ENCODE measurements at regions not wholly inside any gene's neighbourhood (a gene's known extent, or its start where the extent isn't known, plus 50 kb on each side); places are given as distances from the start of the nearest gene placed in this dataset.

- H3K4me3 ChIP-seq (ENCODE audit: insufficient read depth, low read depth, low read length) = no peak overlapping the region
- no peak overlapping the region for H4K5ac ChIP-seq (ENCODE audit: low read depth, low read length)
- no peak overlapping the region for H2BK5ac ChIP-seq (ENCODE audit: low read depth, low read length, poor library complexity, severe bottlenecking)
- ChIA-PET POLR2A (ENCODE audit: unreplicated experiment) (no interaction called here), CTCF (no interaction called here)
- no peaks in the 10 kb centered on the region for H3K27me3 ChIP-seq (ENCODE audit: control insufficient read depth, insufficient read depth, low read length)
- H3K36me3 ChIP-seq (ENCODE audit: control insufficient read depth, insufficient read depth, low read length) = no peaks in the 10 kb centered on the region
- no peak overlapping the region for H2AFZ ChIP-seq (replicated peaks; ENCODE audit: low read length, poor library complexity)
- no peak overlapping the region for H3K9ac ChIP-seq (ENCODE audit: low read depth, low read length)
- no peak overlapping the region for H2AK9ac ChIP-seq (replicated peaks; ENCODE audit: low read depth, low read length, poor library complexity)
- H4K91ac ChIP-seq (ENCODE audit: insufficient read depth, low read depth, low read length) = no peak overlapping the region
- H3K23ac ChIP-seq (ENCODE audit: low read depth, low read length) = no peak overlapping the region
- H3K18ac ChIP-seq (ENCODE audit: low read depth, low read length) = no peak overlapping the region
- no peak overlapping the region for H3K14ac ChIP-seq (replicated peaks; ENCODE audit: low read depth, low read length)
- no peak overlapping the region for H3K4ac ChIP-seq (ENCODE audit: low read depth, low read length)
- intact Hi-C loops (cut with micrococcal nuclease) = no loop called here
- H3K9me1 ChIP-seq (ENCODE audit: insufficient read depth, low read length) = no peaks in the 10 kb centered on the region
- no peak overlapping the region for H3K4me2 ChIP-seq (ENCODE audit: low read depth, low read length)
- no peak overlapping the region for H2BK20ac ChIP-seq (ENCODE audit: low read depth, low read length)
- BruUV-seq (replicated peaks) = no TSS peak
- ATAC-seq (ENCODE audit: low read depth) = no peak
- H3K27ac ChIP-seq (ENCODE audit: insufficient read depth, low read length) = no peak overlapping the region
- H4K20me1 ChIP-seq (ENCODE audit: insufficient read depth, low read length) = no peaks in the 10 kb centered on the region
- no peak overlapping the region for H4K8ac ChIP-seq (ENCODE audit: low read depth in 2 of 2, low read length in 2 of 2)
- H3K9me3 ChIP-seq (ENCODE audit: control insufficient read depth, insufficient read depth, low read length) = peaks cover 71% of the 10 kb centered on the region
- no peak overlapping the region for H2BK15ac ChIP-seq (ENCODE audit: low read depth, low read length)
- H2BK120ac ChIP-seq (ENCODE audit: low read depth, low read length) = no peak overlapping the region
- H2AK5ac ChIP-seq (ENCODE audit: low read depth, low read length) = no peak overlapping the region
- DNase-seq = no peak
- TF ChIP-seq CEBPB (IDR thresholded peaks at IDR 0.05; ENCODE audit: low read depth, low read length) (no peak), MXI1 (IDR thresholded peaks at IDR 0.05; ENCODE audit: borderline replicate concordance, low read depth, low read length) (no peak), RFX5 (IDR thresholded peaks at IDR 0.05; ENCODE audit: low read depth, low read length) (no peak), CHD1 (IDR thresholded peaks at IDR 0.05; ENCODE audit: low read depth, low read length) (no peak), RCOR1 (IDR thresholded peaks at IDR 0.05; ENCODE audit: insufficient replicate concordance, low read length) (no peak), FOS (IDR thresholded peaks at IDR 0.05; ENCODE audit: low read depth, low read length) (no peak), POLR2A (IDR thresholded peaks at IDR 0.05; ENCODE audit: low read depth, low read length) (no peak)
- WGBS, 2 experiments (ENCODE audit: extremely low coverage in 2 of 2, insufficient read length in 1 of 2) = 58% methylated on average over 12 of the region's 32 CpGs; no CpG with 5 or more reads in 1 of the 2 experiments
- in situ Hi-C loops (cut with MboI; ENCODE audit: low sequenced_read_pairs) = no loop called here
- no peaks in the 10 kb centered on the region for H3K4me1 ChIP-seq (ENCODE audit: control insufficient read depth, insufficient read depth, low read length)
- dilution Hi-C loops (cut with HindIII; ENCODE audit: low sequenced_read_pairs, unreplicated experiment) = no loop called here
- no peaks in the 10 kb centered on the region for H3K79me1 ChIP-seq (ENCODE audit: low read depth in 1 of 2, low read length in 2 of 2)
- no peak overlapping the region for H3K56ac ChIP-seq (ENCODE audit: extremely low read depth, insufficient read depth, low read length)
Observed at GRCh38 chr22:48613566-48614200, 1214.0 kb downstream of the BRD1 start.

Measured in IMR-90 (cell line).